Loucy (cell line): ENCODE measurements at regions not wholly inside any gene's neighbourhood (a gene's known extent, or its start where the extent isn't known, plus 50 kb on each side); places are given as distances from the start of the nearest gene placed in this dataset.

Experiments
- EZH2phosphoT487 ChIP-seq: fragments of 200-600 bp; IDR thresholded peaks from 2 replicates; pipeline ENCODE4 v1.6.1; 2018; ENCODE audit warnings: antibody characterized with exemption, mild to moderate bottlenecking, moderate library complexity, borderline replicate concordance
- TF ChIP-seq, protein P1 (sequence below): fragments of 200-600 bp; sonication (generic); conservative IDR thresholded peaks from 2 replicates; pipeline ENCODE4 v1.5.1; 2014; ENCODE audit warnings: mild to moderate bottlenecking, antibody characterized with exemption, low read length

DNA sequence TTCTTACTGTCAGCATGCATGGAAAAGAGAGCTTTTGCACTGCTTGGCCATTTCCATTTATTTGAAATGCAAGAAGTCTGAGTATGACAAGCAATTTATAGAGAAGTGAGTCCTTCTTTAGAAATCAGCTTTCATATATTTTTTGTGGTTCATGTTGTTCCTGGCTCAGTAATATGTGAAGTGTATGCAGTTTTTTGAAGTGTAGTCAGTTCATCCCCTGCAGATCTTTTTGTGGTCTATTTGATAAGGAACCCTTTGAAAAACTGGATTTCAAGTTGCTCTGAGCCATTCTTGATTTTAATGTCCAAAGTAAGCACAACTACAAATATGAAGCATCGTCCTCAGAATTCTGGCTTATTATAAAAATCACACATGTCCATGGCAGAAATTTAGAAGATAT is 294.1 kb upstream of the SMC2 start:
- TF ChIP-seq, protein P1, sequence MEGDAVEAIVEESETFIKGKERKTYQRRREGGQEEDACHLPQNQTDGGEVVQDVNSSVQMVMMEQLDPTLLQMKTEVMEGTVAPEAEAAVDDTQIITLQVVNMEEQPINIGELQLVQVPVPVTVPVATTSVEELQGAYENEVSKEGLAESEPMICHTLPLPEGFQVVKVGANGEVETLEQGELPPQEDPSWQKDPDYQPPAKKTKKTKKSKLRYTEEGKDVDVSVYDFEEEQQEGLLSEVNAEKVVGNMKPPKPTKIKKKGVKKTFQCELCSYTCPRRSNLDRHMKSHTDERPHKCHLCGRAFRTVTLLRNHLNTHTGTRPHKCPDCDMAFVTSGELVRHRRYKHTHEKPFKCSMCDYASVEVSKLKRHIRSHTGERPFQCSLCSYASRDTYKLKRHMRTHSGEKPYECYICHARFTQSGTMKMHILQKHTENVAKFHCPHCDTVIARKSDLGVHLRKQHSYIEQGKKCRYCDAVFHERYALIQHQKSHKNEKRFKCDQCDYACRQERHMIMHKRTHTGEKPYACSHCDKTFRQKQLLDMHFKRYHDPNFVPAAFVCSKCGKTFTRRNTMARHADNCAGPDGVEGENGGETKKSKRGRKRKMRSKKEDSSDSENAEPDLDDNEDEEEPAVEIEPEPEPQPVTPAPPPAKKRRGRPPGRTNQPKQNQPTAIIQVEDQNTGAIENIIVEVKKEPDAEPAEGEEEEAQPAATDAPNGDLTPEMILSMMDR: no peak
- no peak for TF ChIP-seq EZH2phosphoT487
